ENCODE measurements at regions not wholly inside any gene's neighbourhood (a gene's known extent, or its start where the extent isn't known, plus 50 kb on each side); places are given as distances from the start of the nearest gene placed in this dataset.
"Not testable (repeated sequence)": the region's sequence is repeated elsewhere in the genome, so short reads cannot be mapped to it uniquely, and the experiment has no call there.

GRCh38 chr20:26219546-26219945 lies 522.9 kb upstream of the ZNF337 start:
- not testable (repeated sequence) for TF ChIP-seq POLR2A (IDR thresholded peaks at IDR 0.05; ENCODE audit: extremely low read depth, insufficient read length); MYC (IDR thresholded peaks at IDR 0.05; ENCODE audit: low read depth, low read length)
- TF ChIP-seq, protein P1, sequence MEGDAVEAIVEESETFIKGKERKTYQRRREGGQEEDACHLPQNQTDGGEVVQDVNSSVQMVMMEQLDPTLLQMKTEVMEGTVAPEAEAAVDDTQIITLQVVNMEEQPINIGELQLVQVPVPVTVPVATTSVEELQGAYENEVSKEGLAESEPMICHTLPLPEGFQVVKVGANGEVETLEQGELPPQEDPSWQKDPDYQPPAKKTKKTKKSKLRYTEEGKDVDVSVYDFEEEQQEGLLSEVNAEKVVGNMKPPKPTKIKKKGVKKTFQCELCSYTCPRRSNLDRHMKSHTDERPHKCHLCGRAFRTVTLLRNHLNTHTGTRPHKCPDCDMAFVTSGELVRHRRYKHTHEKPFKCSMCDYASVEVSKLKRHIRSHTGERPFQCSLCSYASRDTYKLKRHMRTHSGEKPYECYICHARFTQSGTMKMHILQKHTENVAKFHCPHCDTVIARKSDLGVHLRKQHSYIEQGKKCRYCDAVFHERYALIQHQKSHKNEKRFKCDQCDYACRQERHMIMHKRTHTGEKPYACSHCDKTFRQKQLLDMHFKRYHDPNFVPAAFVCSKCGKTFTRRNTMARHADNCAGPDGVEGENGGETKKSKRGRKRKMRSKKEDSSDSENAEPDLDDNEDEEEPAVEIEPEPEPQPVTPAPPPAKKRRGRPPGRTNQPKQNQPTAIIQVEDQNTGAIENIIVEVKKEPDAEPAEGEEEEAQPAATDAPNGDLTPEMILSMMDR (IDR thresholded peaks at IDR 0.05; ENCODE audit: low read depth, low read length), result not testable (repeated sequence)
- TF ChIP-seq, protein P2, sequence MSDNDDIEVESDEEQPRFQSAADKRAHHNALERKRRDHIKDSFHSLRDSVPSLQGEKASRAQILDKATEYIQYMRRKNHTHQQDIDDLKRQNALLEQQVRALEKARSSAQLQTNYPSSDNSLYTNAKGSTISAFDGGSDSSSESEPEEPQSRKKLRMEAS (IDR thresholded peaks at IDR 0.05; ENCODE audit: low read depth, low read length), result not testable (repeated sequence)
